ENCODE measurements at regions not wholly inside any gene's neighbourhood (a gene's known extent, or its start where the extent isn't known, plus 50 kb on each side); places are given as distances from the start of the nearest gene placed in this dataset.
"Not testable (repeated sequence)": the region's sequence is repeated elsewhere in the genome, so short reads cannot be mapped to it uniquely, and the experiment has no call there.

GRCh38 chrY:17511984-17512383 is 368.0 kb downstream of the CDY2B start:
- not testable (repeated sequence) for ATAC-seq; H3K9me3 ChIP-seq; H3K27me3 ChIP-seq (ENCODE audit: low read depth)

GRCh38 chrY:17511476-17511875 is 368.5 kb downstream of the CDY2B start:
- H3K4me1 ChIP-seq; H3K9me3 ChIP-seq; H3K36me3 ChIP-seq; intact Hi-C loops (cut with DNase I); H3K27ac ChIP-seq; ATAC-seq; DNase-seq; H3K4me3 ChIP-seq; H3K27me3 ChIP-seq (ENCODE audit: low read depth): not testable (repeated sequence)

More at GRCh38 chrY:17511984-17512383, 368.0 kb downstream of the CDY2B start:
- DNase-seq; H3K36me3 ChIP-seq; H3K4me1 ChIP-seq; intact Hi-C loops (cut with DNase I); H3K4me3 ChIP-seq; H3K27ac ChIP-seq: not testable (repeated sequence)

GRCh38 chrY:17505834-17506233 is 374.2 kb downstream of the CDY2B start:
- H3K27ac ChIP-seq; H3K4me1 ChIP-seq; DNase-seq; H3K36me3 ChIP-seq; H3K27me3 ChIP-seq (ENCODE audit: low read depth); H3K4me3 ChIP-seq; ATAC-seq; H3K9me3 ChIP-seq; intact Hi-C loops (cut with DNase I): not testable (repeated sequence)

GRCh38 chrY:17484763-17485162 is 395.3 kb downstream of the CDY2B start:
- H3K27me3 ChIP-seq (ENCODE audit: low read depth); H3K4me1 ChIP-seq; H3K36me3 ChIP-seq; intact Hi-C loops (cut with DNase I); H3K9me3 ChIP-seq; ATAC-seq; H3K4me3 ChIP-seq; H3K27ac ChIP-seq; DNase-seq: not testable (repeated sequence)

- intact Hi-C loops (cut with DNase I); H3K36me3 ChIP-seq; H3K4me1 ChIP-seq; H3K27me3 ChIP-seq (ENCODE audit: low read depth); DNase-seq; H3K4me3 ChIP-seq; H3K9me3 ChIP-seq; ATAC-seq; H3K27ac ChIP-seq: not testable (repeated sequence)
Observed at GRCh38 chrY:17484157-17484556, 395.9 kb downstream of the CDY2B start.

GRCh38 chrY:17481389-17482022 is 398.5 kb downstream of the CDY2B start:
- ATAC-seq = peak in 1 of 2 donors; percentile 45
- DNase-seq = not testable (repeated sequence)

GRCh38 chrY:17472068-17472467 is 408.0 kb downstream of the CDY2B start:
- H3K4me3 ChIP-seq; H3K36me3 ChIP-seq; H3K27ac ChIP-seq; H3K27me3 ChIP-seq (ENCODE audit: low read depth); intact Hi-C loops (cut with DNase I); DNase-seq; ATAC-seq; H3K9me3 ChIP-seq; H3K4me1 ChIP-seq: not testable (repeated sequence)

More at GRCh38 chrY:17481389-17482022, 398.5 kb downstream of the CDY2B start:
- intact Hi-C loops (cut with DNase I); H3K27ac ChIP-seq; H3K36me3 ChIP-seq; H3K9me3 ChIP-seq; H3K4me3 ChIP-seq; H3K4me1 ChIP-seq; H3K27me3 ChIP-seq (ENCODE audit: low read depth): not testable (repeated sequence)

GRCh38 chrY:17459753-17460152 is 420.3 kb downstream of the CDY2B start:
- DNase-seq = not testable (repeated sequence)

GRCh38 chrY:17430570-17431166 is 449.4 kb downstream of the CDY2B start:
- Histone ChIP-seq H3K4me1 (no peaks in the 10 kb centered on the region), H3K4me3 (no peak overlapping the region), H3K27me3 (ENCODE audit: low read depth) (no peaks in the 10 kb centered on the region), H3K27ac (no peak overlapping the region), H3K9me3 (no peaks in the 10 kb centered on the region), H3K36me3 (no peaks in the 10 kb centered on the region)
- DNase-seq (peak; percentile 24), ATAC-seq (no peak)
- TF ChIP-seq CTCF (IDR thresholded peaks at IDR 0.05) = peak; percentile 49
- intact Hi-C loops (cut with DNase I) = no loop called here

More at GRCh38 chrY:17459753-17460152, 420.3 kb downstream of the CDY2B start:
- H3K27ac ChIP-seq; H3K27me3 ChIP-seq (ENCODE audit: low read depth); H3K4me1 ChIP-seq; intact Hi-C loops (cut with DNase I); H3K9me3 ChIP-seq; H3K4me3 ChIP-seq; H3K36me3 ChIP-seq: not testable (repeated sequence)
- ATAC-seq = peak in 1 of 2 donors; percentile 73
